Uterus (tissue), 2 donors: ENCODE measurements at regions not wholly inside any gene's neighbourhood (a gene's known extent, or its start where the extent isn't known, plus 50 kb on each side); places are given as distances from the start of the nearest gene placed in this dataset.

Experiments used
- CTCF ChIP-seq, 4 experiments: fragments of 200-600 bp in 2 of 4; fragments of 450-650 bp in 2 of 4; sonication (generic) in 2 of 4; IDR thresholded peaks; one replicate each; pipeline ENCODE4 v1.5.1; 2016 to 2019; ENCODE audit warnings: antibody characterized with exemption in 4 of 4, mild to moderate bottlenecking in 2 of 4, moderate library complexity in 1 of 4
- POLR2A ChIP-seq, 2 donors: fragments of 450-650 bp; IDR thresholded peaks; one replicate each; pipeline ENCODE4 v1.6.1; 2016; ENCODE audit warnings: antibody characterized with exemption in 2 of 2, mild to moderate bottlenecking in 1 of 2, moderate library complexity in 1 of 2

GRCh38 chr1:8211883-8212579, 105.9 kb upstream of the SLC45A1 start:
- TF ChIP-seq CTCF (IDR thresholded peaks at IDR 0.05), result no peak
- TF ChIP-seq POLR2A (IDR thresholded peaks at IDR 0.05), result no peak
